ENCODE measurements at regions not wholly inside any gene's neighbourhood (a gene's known extent, or its start where the extent isn't known, plus 50 kb on each side); places are given as distances from the start of the nearest gene placed in this dataset.

DNA sequence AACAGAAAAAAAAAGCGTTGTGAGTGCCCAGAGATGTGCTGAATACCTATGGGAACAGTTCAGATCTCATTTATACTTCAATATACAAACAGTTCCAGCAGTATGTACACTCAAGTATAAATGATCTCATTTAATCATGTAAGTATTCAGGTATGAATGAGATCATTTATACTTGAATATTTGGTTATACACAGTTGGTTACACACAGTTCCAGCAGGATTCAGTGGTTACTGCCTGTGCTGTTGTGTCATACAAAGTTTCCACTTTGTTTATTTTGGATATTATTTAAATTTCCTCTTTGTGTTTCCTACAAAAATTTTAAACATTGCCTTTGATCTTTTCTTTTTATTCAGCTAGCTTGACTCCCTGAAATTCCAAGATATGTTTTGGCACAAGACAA lies 293.5 kb upstream of the SLC39A10 start:
- TF ChIP-seq, protein P1, sequence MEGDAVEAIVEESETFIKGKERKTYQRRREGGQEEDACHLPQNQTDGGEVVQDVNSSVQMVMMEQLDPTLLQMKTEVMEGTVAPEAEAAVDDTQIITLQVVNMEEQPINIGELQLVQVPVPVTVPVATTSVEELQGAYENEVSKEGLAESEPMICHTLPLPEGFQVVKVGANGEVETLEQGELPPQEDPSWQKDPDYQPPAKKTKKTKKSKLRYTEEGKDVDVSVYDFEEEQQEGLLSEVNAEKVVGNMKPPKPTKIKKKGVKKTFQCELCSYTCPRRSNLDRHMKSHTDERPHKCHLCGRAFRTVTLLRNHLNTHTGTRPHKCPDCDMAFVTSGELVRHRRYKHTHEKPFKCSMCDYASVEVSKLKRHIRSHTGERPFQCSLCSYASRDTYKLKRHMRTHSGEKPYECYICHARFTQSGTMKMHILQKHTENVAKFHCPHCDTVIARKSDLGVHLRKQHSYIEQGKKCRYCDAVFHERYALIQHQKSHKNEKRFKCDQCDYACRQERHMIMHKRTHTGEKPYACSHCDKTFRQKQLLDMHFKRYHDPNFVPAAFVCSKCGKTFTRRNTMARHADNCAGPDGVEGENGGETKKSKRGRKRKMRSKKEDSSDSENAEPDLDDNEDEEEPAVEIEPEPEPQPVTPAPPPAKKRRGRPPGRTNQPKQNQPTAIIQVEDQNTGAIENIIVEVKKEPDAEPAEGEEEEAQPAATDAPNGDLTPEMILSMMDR (IDR thresholded peaks at IDR 0.05 in 8 of 11, conservative IDR thresholded peaks at IDR 0.05 in 3 of 11): no peak
- no peak for TF ChIP-seq POLR2A (IDR thresholded peaks at IDR 0.05)
- no peak for TF ChIP-seq POLR2AphosphoS5 (IDR thresholded peaks at IDR 0.05)

Data from spleen (tissue), 7 donors.